Stimulated activated effector memory CD8-positive, alpha-beta T cell treated with anti-CD3 and anti-CD28 coated beads, Interleukin-12 subunit alpha, Interleukin-12 subunit beta, amount 100 ng/mL, for 72 hours (primary cell): ENCODE measurements at regions not wholly inside any gene's neighbourhood (a gene's known extent, or its start where the extent isn't known, plus 50 kb on each side); places are given as distances from the start of the nearest gene placed in this dataset.
"Not testable (repeated sequence)": the region's sequence is repeated elsewhere in the genome, so short reads cannot be mapped to it uniquely, and the experiment has no call there.

ENCODE experiments used
- ATAC-seq: fragments of 150-1000 bp; cut with Tn5 transposase; 2 replicates; pipeline ENCODE4 v1.10.0; 2021
- DNase-seq, 2 donors: peaks; one replicate each; pipeline ENCODE4 v3.0.0; 2021 to 2022; ENCODE audit warnings: low spot score in 2 of 2
- H3K27ac Mint-ChIP-seq: one replicate; pipeline ENCODE4 v1.8.0; 2022; ENCODE audit warnings: mild to moderate bottlenecking, mixed read lengths
- H3K36me3 Mint-ChIP-seq: one replicate; pipeline ENCODE4 v1.8.0; 2022; ENCODE audit warnings: mild to moderate bottlenecking, mixed read lengths
- H3K4me1 Mint-ChIP-seq: one replicate; pipeline ENCODE4 v1.8.0; 2022; ENCODE audit warnings: mixed read lengths
- H3K4me3 Mint-ChIP-seq: one replicate; pipeline ENCODE4 v1.8.0; 2022; ENCODE audit warnings: mild to moderate bottlenecking, mixed read lengths
- H3K9me3 Mint-ChIP-seq: one replicate; pipeline ENCODE4 v1.8.0; 2022; ENCODE audit warnings: mixed read lengths

GRCh38 chr10:117622471-117623184, 80.1 kb downstream of the EMX2 start:
- no peak overlapping the region for H3K27ac Mint-ChIP-seq

DNA sequence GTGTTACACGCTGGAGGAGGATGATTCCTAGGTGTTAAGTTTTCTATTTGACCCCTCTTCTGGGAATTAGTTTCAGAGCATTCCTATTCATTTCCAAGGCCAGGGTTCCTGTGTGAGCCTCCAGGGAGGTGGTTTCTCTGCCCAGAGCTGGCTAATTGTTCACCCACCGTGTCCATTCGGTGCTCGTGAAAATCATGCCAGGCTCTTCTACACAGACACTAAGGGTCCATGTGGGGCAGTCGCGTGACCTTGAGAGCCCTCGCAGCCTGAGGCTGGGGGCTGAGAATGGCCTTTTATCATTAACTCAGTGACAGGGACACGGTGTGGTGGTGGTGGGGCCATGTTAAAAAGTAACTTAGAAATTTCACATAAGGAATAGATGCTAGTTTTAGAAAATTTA, 83.7 kb downstream of the EMX2 start:
- peak in 1 of 2 donors; percentile 17 for DNase-seq

More at GRCh38 chr10:117622471-117623184, 80.1 kb downstream of the EMX2 start:
- H3K9me3 Mint-ChIP-seq = no peaks in the 10 kb centered on the region
- no peak overlapping the region for H3K4me3 Mint-ChIP-seq
- peaks cover 9% of the 10 kb centered on the region for H3K4me1 Mint-ChIP-seq
- no peaks in the 10 kb centered on the region for H3K36me3 Mint-ChIP-seq
- ATAC-seq = no peak
- peak in 1 of 2 donors; percentile 28 for DNase-seq

GRCh38 chr10:117627561-117627960, 85.0 kb downstream of the EMX2 start:
- no peak overlapping the region for H3K27ac Mint-ChIP-seq
- ATAC-seq (no peak), DNase-seq (peak in 1 of 2 donors; percentile 20)
- no peaks in the 10 kb centered on the region for H3K36me3 Mint-ChIP-seq
- no peaks in the 10 kb centered on the region for H3K4me1 Mint-ChIP-seq
- no peak overlapping the region for H3K4me3 Mint-ChIP-seq
- no peaks in the 10 kb centered on the region for H3K9me3 Mint-ChIP-seq

More for the DNA sequence above, 83.7 kb downstream of the EMX2 start:
- Mint-ChIP-seq H3K27ac (no peak overlapping the region), H3K9me3 (no peaks in the 10 kb centered on the region), H3K36me3 (no peaks in the 10 kb centered on the region), H3K4me1 (peaks cover 6% of the 10 kb centered on the region), H3K4me3 (no peak overlapping the region)
- ATAC-seq = no peak

DNA sequence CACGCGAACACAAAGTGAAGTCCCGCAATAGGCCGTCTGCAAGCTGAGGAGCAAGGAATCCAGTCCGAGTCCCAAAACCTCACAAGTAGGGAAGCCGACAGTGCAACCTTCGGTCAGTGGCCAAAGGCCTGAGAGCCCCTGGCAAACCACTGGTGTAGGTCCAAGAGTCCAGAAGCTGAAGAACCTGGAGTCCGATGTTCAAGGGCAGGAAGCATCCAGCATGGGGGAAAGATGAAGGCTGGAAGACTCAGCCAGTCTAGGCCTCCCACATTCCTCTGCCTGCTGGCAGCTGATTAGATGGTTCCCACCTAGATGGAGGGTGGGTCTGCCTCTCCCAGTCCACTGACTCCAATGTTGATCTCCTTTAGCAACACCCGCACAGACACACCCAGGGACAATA, 87.2 kb downstream of the EMX2 start:
- H3K27ac Mint-ChIP-seq, ATAC-seq, H3K9me3 Mint-ChIP-seq, H3K4me3 Mint-ChIP-seq, H3K36me3 Mint-ChIP-seq, H3K4me1 Mint-ChIP-seq, DNase-seq: not testable (repeated sequence)

GRCh38 chr10:117631276-117632145, 89.0 kb downstream of the EMX2 start:
- DNase-seq (no peak), ATAC-seq (peak; percentile 15)
- Mint-ChIP-seq H3K4me3 (no peak overlapping the region), H3K27ac (no peak overlapping the region), H3K4me1 (no peaks in the 10 kb centered on the region), H3K36me3 (no peaks in the 10 kb centered on the region), H3K9me3 (no peaks in the 10 kb centered on the region)

GRCh38 chr10:117632406-117632805, 89.9 kb downstream of the EMX2 start:
- Mint-ChIP-seq H3K36me3 (no peaks in the 10 kb centered on the region), H3K4me1 (no peaks in the 10 kb centered on the region), H3K27ac (no peak overlapping the region), H3K9me3 (no peaks in the 10 kb centered on the region), H3K4me3 (no peak overlapping the region)
- DNase-seq = no peak
- ATAC-seq = peak; percentile 6

- Mint-ChIP-seq H3K4me1 (no peaks in the 10 kb centered on the region), H3K9me3 (no peaks in the 10 kb centered on the region), H3K36me3 (no peaks in the 10 kb centered on the region), H3K27ac (no peak overlapping the region), H3K4me3 (no peak overlapping the region)
- ATAC-seq = no peak
- DNase-seq = no peak
Measured at GRCh38 chr10:117635826-117636225, 93.3 kb downstream of the EMX2 start.

GRCh38 chr10:117638200-117638599, 95.7 kb downstream of the EMX2 start:
- ATAC-seq = no peak
- no peaks in the 10 kb centered on the region for H3K36me3 Mint-ChIP-seq
- H3K9me3 Mint-ChIP-seq = no peaks in the 10 kb centered on the region
- no peaks in the 10 kb centered on the region for H3K4me1 Mint-ChIP-seq
- no peak overlapping the region for H3K4me3 Mint-ChIP-seq
- no peak for DNase-seq
- H3K27ac Mint-ChIP-seq = no peak overlapping the region

DNA sequence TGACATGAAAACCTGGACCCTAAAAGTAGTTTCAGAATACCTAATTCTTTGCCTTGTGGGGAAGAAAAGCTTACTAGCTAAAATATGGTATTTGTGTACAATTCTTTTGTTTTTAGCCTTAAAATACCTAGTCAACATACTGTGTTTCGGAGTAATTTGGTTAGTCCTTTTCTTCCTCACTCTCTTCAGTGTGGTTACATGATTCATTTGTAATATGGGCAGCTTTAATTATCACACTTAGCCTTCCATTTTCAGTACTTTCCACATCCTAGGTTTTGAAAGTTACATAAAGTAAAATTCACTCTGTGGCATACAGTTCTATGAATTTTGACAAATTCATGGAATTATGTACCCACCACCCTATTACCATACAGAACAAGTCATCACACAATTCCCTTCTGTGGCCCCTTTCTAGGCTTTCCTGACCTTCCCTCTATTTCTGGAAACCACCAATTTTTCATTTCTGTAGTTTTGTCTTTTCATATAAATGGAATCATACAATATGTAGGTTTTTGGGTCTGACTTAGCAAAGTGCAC, 96.2 kb downstream of the EMX2 start:
- Mint-ChIP-seq H3K4me1 (no peaks in the 10 kb centered on the region), H3K36me3 (no peaks in the 10 kb centered on the region), H3K9me3 (no peaks in the 10 kb centered on the region), H3K4me3 (no peak overlapping the region), H3K27ac (no peak overlapping the region)
- ATAC-seq = peak; percentile 37
- DNase-seq = no peak

- H3K27ac Mint-ChIP-seq = no peak overlapping the region
- no peaks in the 10 kb centered on the region for H3K4me1 Mint-ChIP-seq
- ATAC-seq (no peak), DNase-seq (no peak)
- H3K9me3 Mint-ChIP-seq = no peaks in the 10 kb centered on the region
- no peak overlapping the region for H3K4me3 Mint-ChIP-seq
- H3K36me3 Mint-ChIP-seq = no peaks in the 10 kb centered on the region
Measured at GRCh38 chr10:117640406-117640805, 97.9 kb downstream of the EMX2 start.

- H3K9me3 Mint-ChIP-seq = peaks cover 6% of the 10 kb centered on the region
- H3K27ac Mint-ChIP-seq = no peak overlapping the region
- no peak overlapping the region for H3K4me3 Mint-ChIP-seq
- H3K4me1 Mint-ChIP-seq = no peaks in the 10 kb centered on the region
- DNase-seq (no peak), ATAC-seq (no peak)
- no peaks in the 10 kb centered on the region for H3K36me3 Mint-ChIP-seq
Measured at GRCh38 chr10:117646718-117647117, 104.2 kb downstream of the EMX2 start.

DNA sequence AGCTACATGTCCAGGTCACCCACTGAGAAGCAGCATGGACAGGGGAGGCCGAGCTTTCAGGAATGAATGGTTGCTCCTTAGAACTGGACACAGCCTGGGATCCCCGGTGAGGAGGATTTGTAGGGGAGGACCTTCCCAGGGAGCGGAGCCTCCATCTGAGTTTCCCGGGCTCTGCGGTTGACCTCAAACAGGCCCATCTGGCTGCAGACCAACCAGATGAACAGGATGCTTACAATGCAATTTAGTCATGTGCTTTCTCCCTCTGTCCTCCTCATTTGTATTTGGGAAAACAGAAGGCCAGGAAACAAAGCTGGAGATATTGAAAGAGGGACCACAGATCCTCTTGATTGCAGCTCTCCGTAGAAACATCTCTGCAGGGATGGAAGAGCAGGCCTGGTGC, 104.8 kb downstream of the EMX2 start:
- ATAC-seq (no peak), DNase-seq (no peak)
- no peaks in the 10 kb centered on the region for H3K4me1 Mint-ChIP-seq
- no peak overlapping the region for H3K4me3 Mint-ChIP-seq
- H3K27ac Mint-ChIP-seq = no peak overlapping the region
- H3K36me3 Mint-ChIP-seq = no peaks in the 10 kb centered on the region
- H3K9me3 Mint-ChIP-seq = peaks cover 6% of the 10 kb centered on the region

- no peak for ATAC-seq
- no peak for DNase-seq
- H3K27ac Mint-ChIP-seq = no peak overlapping the region
- H3K36me3 Mint-ChIP-seq = no peaks in the 10 kb centered on the region
- no peak overlapping the region for H3K4me3 Mint-ChIP-seq
- peaks cover 9% of the 10 kb centered on the region for H3K9me3 Mint-ChIP-seq
- no peaks in the 10 kb centered on the region for H3K4me1 Mint-ChIP-seq
Measured at GRCh38 chr10:117651121-117651520, 108.6 kb downstream of the EMX2 start.

GRCh38 chr10:117652228-117653169, 110.0 kb downstream of the EMX2 start:
- no peak overlapping the region for H3K27ac Mint-ChIP-seq
- H3K9me3 Mint-ChIP-seq = peaks cover 12% of the 10 kb centered on the region
- peaks cover 4% of the 10 kb centered on the region for H3K4me1 Mint-ChIP-seq
- no peak for DNase-seq
- no peak for ATAC-seq
- no peak overlapping the region for H3K4me3 Mint-ChIP-seq
- no peaks in the 10 kb centered on the region for H3K36me3 Mint-ChIP-seq

DNA sequence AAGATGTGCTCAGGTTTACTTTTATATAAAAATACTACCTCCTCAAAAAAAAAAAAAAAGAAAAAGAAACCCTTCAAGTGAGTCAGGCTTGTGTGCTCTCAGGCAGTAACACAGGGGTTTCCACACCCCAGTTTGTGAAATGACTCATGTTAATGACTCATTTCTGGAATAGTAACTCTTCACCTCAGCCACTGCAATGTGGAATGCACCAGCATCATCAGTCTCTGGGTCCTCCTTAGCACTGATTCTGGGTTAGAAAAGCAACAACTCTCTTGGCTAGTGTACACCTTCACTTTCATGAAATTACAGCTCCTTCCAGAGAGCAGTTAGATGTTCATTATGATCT, 110.6 kb downstream of the EMX2 start:
- Mint-ChIP-seq H3K4me1 (peaks cover 4% of the 10 kb centered on the region), H3K36me3 (no peaks in the 10 kb centered on the region), H3K4me3 (no peak overlapping the region), H3K9me3 (peaks cover 12% of the 10 kb centered on the region), H3K27ac (no peak overlapping the region)
- ATAC-seq (peak; percentile 95), DNase-seq (peak in 1 of 2 donors; percentile 54)
